ENCODE measurements at regions not wholly inside any gene's neighbourhood (a gene's known extent, or its start where the extent isn't known, plus 50 kb on each side); places are given as distances from the start of the nearest gene placed in this dataset.

DNA sequence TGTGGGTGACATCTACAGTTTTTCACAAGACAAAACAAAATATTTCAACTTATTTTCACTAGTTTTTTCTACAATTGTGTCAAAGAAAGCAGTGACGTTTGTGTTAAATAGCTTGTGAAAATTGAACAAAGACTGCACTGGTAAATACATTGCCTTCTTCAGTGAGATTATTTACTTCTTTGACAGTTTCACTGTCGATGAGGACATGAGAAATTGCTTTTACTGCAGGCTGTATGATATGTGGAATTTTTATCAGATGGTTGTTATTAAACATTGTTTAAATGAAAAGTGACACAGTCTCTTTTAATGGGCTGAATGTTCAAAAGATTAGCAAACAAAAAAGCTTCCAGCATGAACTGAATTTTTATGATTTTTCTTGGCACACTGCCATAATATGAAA, 773.9 kb upstream of the CADM2 start:
- TF ChIP-seq ZNF274 (IDR thresholded peaks at IDR 0.05; ENCODE audit: low read depth, low read length) (no peak), SUZ12 (IDR thresholded peaks at IDR 0.05; ENCODE audit: extremely low read depth, insufficient read depth, insufficient read length) (no peak), YY1 (IDR thresholded peaks at IDR 0.05; ENCODE audit: insufficient read depth, insufficient read length) (no peak)
